Parathyroid adenoma (tissue), 2 donors: ENCODE measurements at regions not wholly inside any gene's neighbourhood (a gene's known extent, or its start where the extent isn't known, plus 50 kb on each side); places are given as distances from the start of the nearest gene placed in this dataset.

ENCODE experiments used
- H2AFZ ChIP-seq: fragments of 300-600 bp; sonication (generic); one replicate; pipeline ENCODE4 v1.7.0; 2017; ENCODE audit warnings: antibody characterized with exemption, mild to moderate bottlenecking
- H3K27ac ChIP-seq: fragments of 300-600 bp; sonication (generic); one replicate; pipeline ENCODE4 v1.7.0; 2017
- H3K27me3 ChIP-seq: fragments of 300-600 bp; sonication (generic); one replicate; pipeline ENCODE4 v1.7.0; 2017; ENCODE audit warnings: low read length; ENCODE audit not compliant: control insufficient read depth, insufficient read depth
- H3K36me3 ChIP-seq: fragments of 300-600 bp; sonication (generic); one replicate; pipeline ENCODE4 v1.7.0; 2017; ENCODE audit warnings: low read length; ENCODE audit not compliant: control insufficient read depth, insufficient read depth
- H3K4me1 ChIP-seq: fragments of 300-600 bp; sonication (generic); one replicate; pipeline ENCODE4 v1.7.0; 2017; ENCODE audit warnings: control low read depth
- H3K4me2 ChIP-seq: fragments of 300-600 bp; sonication (generic); one replicate; pipeline ENCODE4 v1.7.0; 2017; ENCODE audit warnings: low read length
- H3K4me3 ChIP-seq: fragments of 300-600 bp; sonication (generic); one replicate; pipeline ENCODE4 v1.7.0; 2017; ENCODE audit warnings: low read depth, low read length
- H3K79me2 ChIP-seq: fragments of 300-600 bp; sonication (generic); one replicate; pipeline ENCODE4 v1.7.0; 2017; ENCODE audit warnings: control low read depth
- H3K9ac ChIP-seq: fragments of 300-600 bp; sonication (generic); one replicate; pipeline ENCODE4 v1.7.0; 2017; ENCODE audit warnings: mild to moderate bottlenecking
- H3K9me3 ChIP-seq: fragments of 300-600 bp; sonication (generic); one replicate; pipeline ENCODE4 v1.7.0; 2017; ENCODE audit warnings: low read length; ENCODE audit not compliant: control insufficient read depth
- CTCF ChIP-seq: fragments of 300-600 bp; sonication (generic); IDR thresholded peaks from one replicate; pipeline ENCODE4 v1.7.0; 2017; ENCODE audit warnings: antibody characterized with exemption, mild to moderate bottlenecking
- donor health status: primary hyperparathyroidism.

- H3K27ac ChIP-seq, result no peak overlapping the region
- H2AFZ ChIP-seq, result no peak overlapping the region
- no peaks in the 10 kb centered on the region for H3K27me3 ChIP-seq
These were observed 194.2 kb upstream of the PROK2 start for GRCh38 chr3:71979175-71979574.

DNA sequence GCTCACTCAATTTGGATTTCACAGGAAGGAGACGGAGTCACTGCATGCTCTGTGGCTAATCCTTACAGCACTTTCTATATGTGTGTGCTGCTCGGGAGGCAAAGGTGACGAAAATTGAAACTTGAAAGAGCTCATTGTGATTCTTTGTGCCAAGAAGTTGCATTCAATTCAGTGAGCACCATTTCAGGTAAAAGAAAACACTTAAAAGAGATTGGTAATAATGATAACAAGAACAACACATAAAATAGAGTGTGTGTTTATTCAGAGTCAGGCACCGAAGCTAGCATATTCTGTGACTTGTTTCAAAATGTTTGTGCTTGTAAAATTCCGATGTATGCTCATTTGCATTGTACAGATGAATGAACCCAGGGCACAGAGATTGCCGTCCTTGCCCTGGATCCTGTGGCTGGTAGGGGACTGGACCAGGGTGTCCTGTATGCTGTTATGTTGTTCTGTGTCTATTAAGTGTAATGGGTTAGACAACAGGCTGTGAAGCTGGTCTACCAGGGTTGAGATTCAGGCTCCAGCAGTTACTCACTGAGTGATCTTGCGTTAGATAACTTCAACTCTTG, 193.3 kb upstream of the PROK2 start:
- Histone ChIP-seq H3K9me3 (no peaks in the 10 kb centered on the region), H3K4me1 (no peaks in the 10 kb centered on the region)
- no peak for TF ChIP-seq CTCF

More at GRCh38 chr3:71979175-71979574, 194.2 kb upstream of the PROK2 start:
- no peak overlapping the region for H3K4me2 ChIP-seq
- H3K4me1 ChIP-seq, result no peaks in the 10 kb centered on the region
- H3K9ac ChIP-seq, result no peak overlapping the region
- no peaks in the 10 kb centered on the region for H3K36me3 ChIP-seq
- no peak overlapping the region for H3K4me3 ChIP-seq
- no peaks in the 10 kb centered on the region for H3K79me2 ChIP-seq
- H3K9me3 ChIP-seq, result no peaks in the 10 kb centered on the region
- TF ChIP-seq CTCF, result no peak

GRCh38 chr3:71977525-71977924, 192.6 kb upstream of the PROK2 start:
- TF ChIP-seq CTCF, result no peak
- Histone ChIP-seq H3K4me1 (no peaks in the 10 kb centered on the region), H3K27ac (no peak overlapping the region), H3K4me2 (no peak overlapping the region), H3K9me3 (no peaks in the 10 kb centered on the region), H3K36me3 (no peaks in the 10 kb centered on the region), H3K9ac (no peak overlapping the region), H3K27me3 (no peaks in the 10 kb centered on the region), H3K4me3 (no peak overlapping the region), H2AFZ (no peak overlapping the region), H3K79me2 (no peaks in the 10 kb centered on the region)

More for the DNA sequence above, 193.3 kb upstream of the PROK2 start:
- Histone ChIP-seq H3K4me2 (no peak overlapping the region), H3K4me3 (no peak overlapping the region), H3K27ac (no peak overlapping the region), H2AFZ (no peak overlapping the region), H3K9ac (no peak overlapping the region), H3K27me3 (no peaks in the 10 kb centered on the region), H3K79me2 (no peaks in the 10 kb centered on the region), H3K36me3 (no peaks in the 10 kb centered on the region)

DNA sequence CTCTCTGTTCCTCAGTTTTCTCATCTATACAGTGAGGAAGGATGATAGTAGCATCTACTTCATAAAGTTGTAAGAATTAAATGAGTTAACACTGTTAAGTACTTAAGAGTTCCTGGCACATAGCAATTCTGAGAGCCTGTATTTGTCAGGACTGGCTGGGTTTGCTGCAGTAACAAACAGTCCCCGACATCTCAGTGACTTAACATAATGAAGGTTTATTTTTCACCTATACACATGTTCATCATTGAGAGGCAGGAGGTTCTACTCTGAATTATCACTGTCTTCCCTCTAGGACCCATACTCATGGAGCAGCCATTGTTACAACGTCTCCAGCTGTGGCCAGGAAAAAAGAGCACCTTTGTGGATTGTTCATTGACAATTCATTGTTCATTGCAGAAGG, 190.6 kb upstream of the PROK2 start:
- Histone ChIP-seq H3K27ac (no peak overlapping the region), H2AFZ (no peak overlapping the region), H3K79me2 (no peaks in the 10 kb centered on the region), H3K9ac (no peak overlapping the region), H3K27me3 (no peaks in the 10 kb centered on the region), H3K4me3 (no peak overlapping the region), H3K36me3 (no peaks in the 10 kb centered on the region), H3K9me3 (no peaks in the 10 kb centered on the region), H3K4me2 (no peak overlapping the region), H3K4me1 (no peaks in the 10 kb centered on the region)
- no peak for TF ChIP-seq CTCF

DNA sequence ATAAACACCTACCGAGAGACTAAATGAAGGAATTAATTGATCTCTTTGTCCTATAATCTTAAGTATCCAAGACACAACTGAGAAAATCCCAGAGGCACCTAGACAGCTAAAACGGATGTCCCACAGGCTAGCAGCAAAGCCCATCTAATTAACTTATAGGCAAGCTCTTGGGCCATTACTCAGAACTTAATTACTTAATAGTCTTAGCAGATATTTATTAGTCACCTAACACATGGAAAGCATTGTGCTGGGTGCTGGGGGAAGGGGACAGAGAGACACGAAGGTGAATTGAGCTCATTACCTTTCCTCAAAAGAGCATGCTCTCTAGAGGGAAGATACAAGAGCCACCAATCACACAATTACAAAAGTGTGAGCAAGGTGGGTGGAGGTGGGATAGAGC, 189.8 kb upstream of the PROK2 start:
- H3K36me3 ChIP-seq, result no peaks in the 10 kb centered on the region

More for the DNA sequence above, 189.8 kb upstream of the PROK2 start:
- no peak overlapping the region for H3K9ac ChIP-seq
- H3K4me2 ChIP-seq, result no peak overlapping the region
- no peak overlapping the region for H3K4me3 ChIP-seq
- TF ChIP-seq CTCF, result no peak
- no peaks in the 10 kb centered on the region for H3K9me3 ChIP-seq
- H3K27ac ChIP-seq, result no peak overlapping the region
- no peaks in the 10 kb centered on the region for H3K4me1 ChIP-seq
- no peaks in the 10 kb centered on the region for H3K27me3 ChIP-seq
- H3K79me2 ChIP-seq, result no peaks in the 10 kb centered on the region
- H2AFZ ChIP-seq, result no peak overlapping the region
